Panc1 (cell line): ENCODE measurements at regions not wholly inside any gene's neighbourhood (a gene's known extent, or its start where the extent isn't known, plus 50 kb on each side); places are given as distances from the start of the nearest gene placed in this dataset.

Experiments
- CTCF ChIP-seq: fragments of 450-650 bp; IDR thresholded peaks from 2 replicates; pipeline ENCODE4 v1.5.1; 2017; ENCODE audit warnings: mild to moderate bottlenecking
- POLR2AphosphoS5 ChIP-seq: IDR thresholded peaks from 2 replicates; pipeline ENCODE4 v1.6.1; 2012; ENCODE audit warnings: mild to moderate bottlenecking, low read depth, low read length, moderate library complexity
- REST ChIP-seq, 2 experiments: IDR thresholded peaks; 2 replicates each; pipeline ENCODE4 v1.6.1; 2011 to 2012; ENCODE audit warnings: low read depth in 2 of 2, control low read depth in 1 of 2, low read length in 1 of 2, mild to moderate bottlenecking in 1 of 2, moderate library complexity in 1 of 2; ENCODE audit not compliant: insufficient read depth in 1 of 2

GRCh38 chr3:176951586-176952292, 245.5 kb downstream of the TBL1XR1 start:
- TF ChIP-seq CTCF = no peak
- TF ChIP-seq POLR2AphosphoS5 = no peak
- TF ChIP-seq REST (IDR thresholded peaks at IDR 0.05; ENCODE audit: insufficient read depth in 1 of 2, low read depth in 2 of 2, low read length in 1 of 2) = no peak
